ENCODE measurements at regions not wholly inside any gene's neighbourhood (a gene's known extent, or its start where the extent isn't known, plus 50 kb on each side); places are given as distances from the start of the nearest gene placed in this dataset.

DNA sequence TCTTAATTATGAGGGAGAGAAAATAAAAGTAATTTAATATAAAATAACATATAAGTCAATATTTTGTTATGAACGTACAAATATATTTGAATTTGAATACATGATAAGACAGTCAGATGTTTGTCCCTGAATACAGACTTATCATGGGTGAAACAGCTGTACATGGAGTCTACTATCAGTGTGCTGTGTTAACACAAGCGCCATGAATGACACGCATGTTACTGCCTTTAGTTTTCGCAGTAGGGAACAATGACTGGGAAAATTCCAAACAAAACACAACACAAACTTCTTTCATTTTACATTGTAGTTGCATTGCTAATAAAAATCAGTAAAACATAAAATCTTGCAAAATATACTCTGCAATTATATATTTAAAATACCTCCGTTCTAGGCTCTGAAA is 108.6 kb downstream of the FBXO5 start (continued):
- TF ChIP-seq TCF4 (CRISPR knock-in tag; IDR thresholded peaks at IDR 0.05; ENCODE audit: borderline replicate concordance) (no peak), PPARA (CRISPR knock-in tag; IDR thresholded peaks at IDR 0.05; ENCODE audit: borderline replicate concordance) (no peak), ZFP30 (CRISPR knock-in tag; IDR thresholded peaks at IDR 0.05) (no peak), CSDC2 (CRISPR knock-in tag; IDR thresholded peaks at IDR 0.05) (no peak), POU6F1 (CRISPR knock-in tag; IDR thresholded peaks at IDR 0.05; ENCODE audit: borderline replicate concordance, low read depth) (no peak), ZNF8 (CRISPR knock-in tag; IDR thresholded peaks at IDR 0.05) (no peak), TOX (CRISPR knock-in tag; IDR thresholded peaks at IDR 0.05; ENCODE audit: borderline replicate concordance) (no peak), GLIS3 (CRISPR knock-in tag; IDR thresholded peaks at IDR 0.05) (no peak)
- TF ChIP-seq, protein P1, sequence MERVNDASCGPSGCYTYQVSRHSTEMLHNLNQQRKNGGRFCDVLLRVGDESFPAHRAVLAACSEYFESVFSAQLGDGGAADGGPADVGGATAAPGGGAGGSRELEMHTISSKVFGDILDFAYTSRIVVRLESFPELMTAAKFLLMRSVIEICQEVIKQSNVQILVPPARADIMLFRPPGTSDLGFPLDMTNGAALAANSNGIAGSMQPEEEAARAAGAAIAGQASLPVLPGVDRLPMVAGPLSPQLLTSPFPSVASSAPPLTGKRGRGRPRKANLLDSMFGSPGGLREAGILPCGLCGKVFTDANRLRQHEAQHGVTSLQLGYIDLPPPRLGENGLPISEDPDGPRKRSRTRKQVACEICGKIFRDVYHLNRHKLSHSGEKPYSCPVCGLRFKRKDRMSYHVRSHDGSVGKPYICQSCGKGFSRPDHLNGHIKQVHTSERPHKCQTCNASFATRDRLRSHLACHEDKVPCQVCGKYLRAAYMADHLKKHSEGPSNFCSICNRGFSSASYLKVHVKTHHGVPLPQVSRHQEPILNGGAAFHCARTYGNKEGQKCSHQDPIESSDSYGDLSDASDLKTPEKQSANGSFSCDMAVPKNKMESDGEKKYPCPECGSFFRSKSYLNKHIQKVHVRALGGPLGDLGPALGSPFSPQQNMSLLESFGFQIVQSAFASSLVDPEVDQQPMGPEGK (CRISPR knock-in tag; IDR thresholded peaks at IDR 0.05; ENCODE audit: borderline replicate concordance), result no peak

DNA sequence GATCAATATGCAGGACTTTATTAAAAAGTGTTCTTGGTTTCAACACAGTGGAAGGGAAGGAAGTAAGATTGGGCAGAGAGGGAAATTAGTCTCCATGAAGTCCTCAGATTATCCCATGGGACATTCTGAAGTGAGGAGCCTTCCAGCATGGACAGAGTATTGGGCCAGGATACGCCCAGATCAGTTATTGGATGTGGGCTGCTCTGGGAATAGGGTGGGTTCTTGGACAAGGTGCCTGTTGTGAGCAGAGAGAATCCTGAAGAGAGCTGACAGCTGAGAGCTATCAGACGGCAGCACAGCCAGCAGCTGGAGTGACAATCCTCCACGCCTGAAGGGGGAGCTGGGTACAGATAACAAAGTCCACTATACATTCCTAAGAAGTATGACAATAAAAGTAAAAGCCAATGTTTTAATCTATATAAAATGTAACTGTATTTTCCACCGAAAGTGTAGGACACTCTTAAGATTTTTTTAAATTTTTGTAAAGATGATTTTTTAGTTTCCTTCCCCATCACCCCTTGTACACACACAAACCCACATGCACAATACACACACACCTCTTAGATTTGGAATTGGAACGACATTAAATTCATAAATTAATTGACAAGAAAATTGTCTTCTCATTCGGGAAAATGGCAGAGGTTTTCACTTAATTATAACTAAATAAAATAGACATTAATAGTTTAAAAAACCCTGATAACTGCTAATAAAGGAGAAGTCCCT is 107.8 kb downstream of the FBXO5 start:
- TF ChIP-seq SNAI2 (CRISPR knock-in tag; IDR thresholded peaks at IDR 0.05) (no peak), POU6F1 (CRISPR knock-in tag; IDR thresholded peaks at IDR 0.05; ENCODE audit: borderline replicate concordance, low read depth) (no peak), ZFP30 (CRISPR knock-in tag; IDR thresholded peaks at IDR 0.05) (no peak), BACH2 (CRISPR knock-in tag; IDR thresholded peaks at IDR 0.05; ENCODE audit: borderline replicate concordance) (no peak), CSDC2 (CRISPR knock-in tag; IDR thresholded peaks at IDR 0.05) (no peak), PPARA (CRISPR knock-in tag; IDR thresholded peaks at IDR 0.05; ENCODE audit: borderline replicate concordance) (no peak), ZNF70 (CRISPR knock-in tag; IDR thresholded peaks at IDR 0.05) (no peak), RARB (CRISPR knock-in tag; IDR thresholded peaks at IDR 0.05) (no peak), TCF4 (CRISPR knock-in tag; IDR thresholded peaks at IDR 0.05; ENCODE audit: borderline replicate concordance) (no peak), ARNTL (CRISPR knock-in tag; IDR thresholded peaks at IDR 0.05; ENCODE audit: borderline replicate concordance, low read depth) (no peak), OSR1 (CRISPR knock-in tag; IDR thresholded peaks at IDR 0.05) (no peak), ZC3H10 (CRISPR knock-in tag; IDR thresholded peaks at IDR 0.05) (no peak), ISL1 (CRISPR knock-in tag; IDR thresholded peaks at IDR 0.05) (no peak)
- TF ChIP-seq, protein P2, sequence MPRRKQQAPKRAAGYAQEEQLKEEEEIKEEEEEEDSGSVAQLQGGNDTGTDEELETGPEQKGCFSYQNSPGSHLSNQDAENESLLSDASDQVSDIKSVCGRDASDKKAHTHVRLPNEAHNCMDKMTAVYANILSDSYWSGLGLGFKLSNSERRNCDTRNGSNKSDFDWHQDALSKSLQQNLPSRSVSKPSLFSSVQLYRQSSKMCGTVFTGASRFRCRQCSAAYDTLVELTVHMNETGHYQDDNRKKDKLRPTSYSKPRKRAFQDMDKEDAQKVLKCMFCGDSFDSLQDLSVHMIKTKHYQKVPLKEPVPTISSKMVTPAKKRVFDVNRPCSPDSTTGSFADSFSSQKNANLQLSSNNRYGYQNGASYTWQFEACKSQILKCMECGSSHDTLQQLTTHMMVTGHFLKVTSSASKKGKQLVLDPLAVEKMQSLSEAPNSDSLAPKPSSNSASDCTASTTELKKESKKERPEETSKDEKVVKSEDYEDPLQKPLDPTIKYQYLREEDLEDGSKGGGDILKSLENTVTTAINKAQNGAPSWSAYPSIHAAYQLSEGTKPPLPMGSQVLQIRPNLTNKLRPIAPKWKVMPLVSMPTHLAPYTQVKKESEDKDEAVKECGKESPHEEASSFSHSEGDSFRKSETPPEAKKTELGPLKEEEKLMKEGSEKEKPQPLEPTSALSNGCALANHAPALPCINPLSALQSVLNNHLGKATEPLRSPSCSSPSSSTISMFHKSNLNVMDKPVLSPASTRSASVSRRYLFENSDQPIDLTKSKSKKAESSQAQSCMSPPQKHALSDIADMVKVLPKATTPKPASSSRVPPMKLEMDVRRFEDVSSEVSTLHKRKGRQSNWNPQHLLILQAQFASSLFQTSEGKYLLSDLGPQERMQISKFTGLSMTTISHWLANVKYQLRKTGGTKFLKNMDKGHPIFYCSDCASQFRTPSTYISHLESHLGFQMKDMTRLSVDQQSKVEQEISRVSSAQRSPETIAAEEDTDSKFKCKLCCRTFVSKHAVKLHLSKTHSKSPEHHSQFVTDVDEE (CRISPR knock-in tag; IDR thresholded peaks at IDR 0.05), result no peak
- TF ChIP-seq, protein P1 (CRISPR knock-in tag; IDR thresholded peaks at IDR 0.05; ENCODE audit: borderline replicate concordance), result no peak
- no peak for ATAC-seq

GRCh38 chr6:152879681-152880080 is 103.2 kb downstream of the FBXO5 start:
- no peak for TF ChIP-seq ZFP3 (CRISPR knock-in tag; IDR thresholded peaks at IDR 0.05)
- TF ChIP-seq PPARA (CRISPR knock-in tag; IDR thresholded peaks at IDR 0.05; ENCODE audit: borderline replicate concordance), result no peak
- no peak for TF ChIP-seq OSR1 (CRISPR knock-in tag; IDR thresholded peaks at IDR 0.05)
- no peak for TF ChIP-seq SNAI2 (CRISPR knock-in tag; IDR thresholded peaks at IDR 0.05)
- no peak for TF ChIP-seq ARNTL (CRISPR knock-in tag; IDR thresholded peaks at IDR 0.05; ENCODE audit: borderline replicate concordance, low read depth)
- TF ChIP-seq, protein P2 (CRISPR knock-in tag; IDR thresholded peaks at IDR 0.05), result no peak
- no peak for TF ChIP-seq GLIS3 (CRISPR knock-in tag; IDR thresholded peaks at IDR 0.05)
- no peak for TF ChIP-seq POU6F1 (CRISPR knock-in tag; IDR thresholded peaks at IDR 0.05; ENCODE audit: borderline replicate concordance, low read depth)
- TF ChIP-seq ZNF70 (CRISPR knock-in tag; IDR thresholded peaks at IDR 0.05), result no peak
- no peak for TF ChIP-seq ZC3H10 (CRISPR knock-in tag; IDR thresholded peaks at IDR 0.05)
- no peak for TF ChIP-seq CSDC2 (CRISPR knock-in tag; IDR thresholded peaks at IDR 0.05)
- TF ChIP-seq ESRRG (CRISPR knock-in tag; IDR thresholded peaks at IDR 0.05), result no peak
- no peak for ATAC-seq

Measured in SK-N-SH treated with all-trans-retinoic acid at 6 μM for 48 hours (cell line).